Calu3 (cell line): ENCODE measurements at regions not wholly inside any gene's neighbourhood (a gene's known extent, or its start where the extent isn't known, plus 50 kb on each side); places are given as distances from the start of the nearest gene placed in this dataset.

ENCODE experiments used
- BruUV-seq: library from RNA; stranded (reverse); fragments of 400-500 nt; replicated peaks from 2 replicates; lab custom pipeline; 2021; lab: Mats Ljungman, UMichigan
- CTCF ChIA-PET: fragments of 300-600 bp; sonication (Branson Sonifier 250); formaldehyde crosslinking; loops from one replicate; lab custom pipeline; 2022; ENCODE audit warnings: antibody characterized with exemption; lab: Charles Lee
- DNase-seq: peaks from one replicate; pipeline ENCODE4 v3.0.0; 2022
- H3K27ac Mint-ChIP-seq: one replicate; pipeline ENCODE4 v1.8.0; 2022; ENCODE audit warnings: mixed read lengths; ENCODE audit not compliant: unreplicated experiment
- H3K27me3 Mint-ChIP-seq: one replicate; pipeline ENCODE4 v1.8.0; 2022; ENCODE audit warnings: mixed read lengths; ENCODE audit not compliant: unreplicated experiment
- H3K36me3 Mint-ChIP-seq: one replicate; pipeline ENCODE4 v1.8.0; 2022; ENCODE audit warnings: mild to moderate bottlenecking, moderate library complexity, mixed read lengths; ENCODE audit not compliant: insufficient read depth, unreplicated experiment
- H3K4me1 Mint-ChIP-seq: one replicate; pipeline ENCODE4 v1.8.0; 2022; ENCODE audit warnings: mild to moderate bottlenecking, low read depth, mixed read lengths; ENCODE audit not compliant: unreplicated experiment
- H3K4me3 Mint-ChIP-seq: one replicate; pipeline ENCODE4 v1.8.0; 2022; ENCODE audit warnings: mild to moderate bottlenecking, low read depth, moderate library complexity, mixed read lengths; ENCODE audit not compliant: unreplicated experiment
- H3K9me3 Mint-ChIP-seq: one replicate; pipeline ENCODE4 v1.8.0; 2022; ENCODE audit warnings: low read depth, mixed read lengths; ENCODE audit not compliant: unreplicated experiment
- intact Hi-C: fragments of 100-400 bp; cut with micrococcal nuclease; formaldehyde crosslinking; loops from one replicate; pipeline ENCODE4 v1.10.0; 2022; ENCODE audit not compliant: unreplicated experiment
- TF ChIP-seq, protein P1 (sequence below): fragments of 200-600 bp; IDR thresholded peaks from one replicate; pipeline ENCODE4 v1.8.0; 2022; ENCODE audit warnings: antibody characterized with exemption; ENCODE audit not compliant: unreplicated experiment

DNA sequence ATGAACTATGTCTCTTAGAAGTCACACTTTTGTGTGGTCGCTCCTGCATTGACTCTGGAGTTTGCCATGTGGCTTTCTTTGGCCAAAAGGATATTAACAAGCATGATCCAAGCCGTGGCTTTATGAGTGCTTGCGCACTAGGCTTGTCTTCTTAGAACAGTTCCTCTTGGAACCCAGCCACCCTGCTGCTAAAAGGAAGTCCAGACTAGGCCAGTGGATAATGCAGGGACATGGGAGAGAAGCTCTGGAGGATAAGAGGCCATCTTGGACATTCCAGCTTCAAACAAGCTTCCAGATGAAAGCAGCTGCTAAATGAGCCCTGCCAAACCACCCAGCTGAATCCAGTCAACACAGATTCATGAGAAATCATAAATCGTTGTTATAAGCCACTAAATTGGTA lies 346.4 kb downstream of the CDC5L start:
- CTCF ChIA-PET, result no interaction called here
- H3K4me1 Mint-ChIP-seq, result no peaks in the 10 kb centered on the region
- TF ChIP-seq, protein P1, sequence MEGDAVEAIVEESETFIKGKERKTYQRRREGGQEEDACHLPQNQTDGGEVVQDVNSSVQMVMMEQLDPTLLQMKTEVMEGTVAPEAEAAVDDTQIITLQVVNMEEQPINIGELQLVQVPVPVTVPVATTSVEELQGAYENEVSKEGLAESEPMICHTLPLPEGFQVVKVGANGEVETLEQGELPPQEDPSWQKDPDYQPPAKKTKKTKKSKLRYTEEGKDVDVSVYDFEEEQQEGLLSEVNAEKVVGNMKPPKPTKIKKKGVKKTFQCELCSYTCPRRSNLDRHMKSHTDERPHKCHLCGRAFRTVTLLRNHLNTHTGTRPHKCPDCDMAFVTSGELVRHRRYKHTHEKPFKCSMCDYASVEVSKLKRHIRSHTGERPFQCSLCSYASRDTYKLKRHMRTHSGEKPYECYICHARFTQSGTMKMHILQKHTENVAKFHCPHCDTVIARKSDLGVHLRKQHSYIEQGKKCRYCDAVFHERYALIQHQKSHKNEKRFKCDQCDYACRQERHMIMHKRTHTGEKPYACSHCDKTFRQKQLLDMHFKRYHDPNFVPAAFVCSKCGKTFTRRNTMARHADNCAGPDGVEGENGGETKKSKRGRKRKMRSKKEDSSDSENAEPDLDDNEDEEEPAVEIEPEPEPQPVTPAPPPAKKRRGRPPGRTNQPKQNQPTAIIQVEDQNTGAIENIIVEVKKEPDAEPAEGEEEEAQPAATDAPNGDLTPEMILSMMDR, result no peak
- H3K27me3 Mint-ChIP-seq, result peaks cover 62% of the 10 kb centered on the region
- no peak overlapping the region for H3K4me3 Mint-ChIP-seq
- intact Hi-C loops, result no loop called here
- H3K9me3 Mint-ChIP-seq, result no peaks in the 10 kb centered on the region
- no peak overlapping the region for H3K27ac Mint-ChIP-seq
- no peaks in the 10 kb centered on the region for H3K36me3 Mint-ChIP-seq
- BruUV-seq, result no TSS peak
- no peak for DNase-seq

DNA sequence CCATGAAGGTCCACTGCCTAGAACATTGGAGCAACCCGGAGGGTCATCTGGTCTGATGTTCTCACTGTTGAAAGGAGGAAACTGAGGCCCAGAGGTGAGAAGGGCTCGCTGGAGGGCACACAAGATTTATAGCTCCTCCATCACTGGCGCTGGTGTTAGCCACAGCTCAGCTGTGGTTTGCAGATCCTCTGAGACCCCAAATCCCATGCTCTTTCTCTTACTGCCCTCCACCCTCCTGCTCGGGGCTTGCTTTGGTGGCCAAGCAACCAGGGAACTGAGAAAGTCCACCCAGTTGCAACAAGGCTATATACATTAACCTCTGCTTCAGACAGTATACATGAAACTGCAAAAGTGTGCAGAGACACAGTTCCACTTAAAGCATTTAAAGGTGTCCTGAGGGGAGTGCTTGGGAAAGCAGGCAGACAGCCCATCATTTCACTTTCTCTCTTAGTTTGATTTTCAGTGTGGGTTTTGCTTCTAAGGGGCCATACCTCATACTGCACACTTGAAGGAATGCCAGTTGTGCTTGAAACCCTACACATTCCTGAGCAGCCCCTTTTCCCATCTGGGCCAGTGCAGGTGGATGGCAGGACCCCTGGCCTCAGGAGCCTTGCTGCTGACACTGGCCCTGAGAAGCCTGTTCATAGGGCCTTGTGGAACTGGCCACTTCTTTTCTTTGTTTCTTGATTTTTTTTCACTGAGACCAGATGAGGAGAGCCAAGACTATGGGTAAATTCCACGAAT lies 347.6 kb downstream of the CDC5L start:
- H3K36me3 Mint-ChIP-seq, result no peaks in the 10 kb centered on the region
- no peak for DNase-seq
- H3K4me3 Mint-ChIP-seq, result no peak overlapping the region
- intact Hi-C loops, result no loop called here
- TF ChIP-seq, protein P1, result no peak
- BruUV-seq, result no TSS peak
- no peaks in the 10 kb centered on the region for H3K9me3 Mint-ChIP-seq
- H3K27ac Mint-ChIP-seq, result no peak overlapping the region
- H3K4me1 Mint-ChIP-seq, result no peaks in the 10 kb centered on the region
- CTCF ChIA-PET, result no interaction called here
- peaks cover 66% of the 10 kb centered on the region for H3K27me3 Mint-ChIP-seq

DNA sequence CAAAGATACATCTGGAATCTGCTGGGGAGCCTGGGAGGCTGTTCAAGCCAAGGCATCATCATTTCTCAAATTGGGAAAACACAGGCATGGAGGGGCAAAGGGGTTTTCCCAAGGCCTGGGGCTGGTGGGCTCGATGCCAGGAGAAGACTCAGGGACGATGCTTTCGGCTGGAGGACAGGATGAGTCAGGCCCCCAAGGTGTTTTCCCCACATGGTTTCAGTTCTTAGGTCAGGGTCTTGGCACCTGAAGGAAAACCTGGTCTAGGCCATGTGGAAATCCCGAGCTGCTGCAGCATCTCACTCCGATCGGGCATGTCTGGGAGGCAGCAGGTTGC lies 348.1 kb downstream of the CDC5L start:
- no peak overlapping the region for H3K4me3 Mint-ChIP-seq
- intact Hi-C loops, result no loop called here
- no TSS peak for BruUV-seq
- DNase-seq, result peak; percentile 5
- TF ChIP-seq, protein P1, result no peak
- no peaks in the 10 kb centered on the region for H3K9me3 Mint-ChIP-seq
- no peaks in the 10 kb centered on the region for H3K4me1 Mint-ChIP-seq
- H3K27me3 Mint-ChIP-seq, result peaks cover 66% of the 10 kb centered on the region
- no peaks in the 10 kb centered on the region for H3K36me3 Mint-ChIP-seq
- CTCF ChIA-PET, result no interaction called here
- no peak overlapping the region for H3K27ac Mint-ChIP-seq

DNA sequence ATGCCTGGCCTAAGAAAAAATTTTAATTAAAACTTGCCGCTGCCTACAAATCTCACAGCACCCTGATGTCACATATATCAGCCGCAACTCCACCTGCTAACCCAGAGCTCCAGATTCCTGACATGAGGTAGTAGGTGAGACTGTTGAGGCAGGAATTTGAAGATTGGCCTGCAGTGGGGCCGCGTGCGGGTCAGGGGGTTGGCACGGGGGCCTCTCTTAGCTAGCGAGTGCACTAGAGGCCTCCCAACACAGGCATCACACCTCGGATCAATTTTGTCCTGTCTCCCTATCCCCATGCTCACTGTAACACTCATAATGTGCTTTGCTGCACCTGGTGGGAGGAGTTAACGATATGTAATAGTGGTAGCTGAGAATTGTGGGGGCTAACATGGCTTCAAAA lies 349.8 kb downstream of the CDC5L start:
- no peaks in the 10 kb centered on the region for H3K36me3 Mint-ChIP-seq
- DNase-seq, result no peak
- intact Hi-C loops, result no loop called here
- H3K4me1 Mint-ChIP-seq, result no peaks in the 10 kb centered on the region
- no peak overlapping the region for H3K4me3 Mint-ChIP-seq
- CTCF ChIA-PET, result no interaction called here
- BruUV-seq, result no TSS peak
- peaks cover 66% of the 10 kb centered on the region for H3K27me3 Mint-ChIP-seq
- TF ChIP-seq, protein P1, result no peak
- H3K9me3 Mint-ChIP-seq, result no peaks in the 10 kb centered on the region
- H3K27ac Mint-ChIP-seq, result no peak overlapping the region
